Retina (tissue), 1 donor: ENCODE measurements at regions not wholly inside any gene's neighbourhood (a gene's known extent, or its start where the extent isn't known, plus 50 kb on each side); places are given as distances from the start of the nearest gene placed in this dataset.

Experiments
- DNase-seq: peaks from one replicate; pipeline ENCODE4 v3.0.0-alpha.2; 2016

DNA sequence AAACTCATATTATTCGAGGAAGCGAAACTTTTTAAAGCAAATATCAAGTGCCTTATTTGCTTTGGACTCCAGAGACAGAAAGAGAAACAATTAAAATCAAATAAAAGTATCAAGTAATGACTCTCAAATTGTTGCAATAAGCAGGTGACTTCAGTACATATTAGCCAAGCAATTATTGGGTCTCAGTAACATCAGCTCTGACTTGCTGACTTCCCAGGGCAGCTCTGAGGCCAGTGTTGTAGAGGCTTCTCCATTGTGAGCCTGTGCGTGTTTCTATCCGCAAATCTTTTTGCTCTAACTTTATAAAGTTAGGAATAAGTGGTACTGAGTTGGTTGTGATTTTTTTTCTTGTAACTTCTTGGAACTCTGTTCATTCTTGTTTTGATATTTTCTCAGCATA is 186.8 kb upstream of the PRLR start:
- no peak for DNase-seq

GRCh38 chr5:35416217-35416988 is 186.1 kb upstream of the PRLR start:
- DNase-seq = no peak

GRCh38 chr5:35415309-35415708 is 185.0 kb upstream of the PRLR start:
- no peak for DNase-seq

DNA sequence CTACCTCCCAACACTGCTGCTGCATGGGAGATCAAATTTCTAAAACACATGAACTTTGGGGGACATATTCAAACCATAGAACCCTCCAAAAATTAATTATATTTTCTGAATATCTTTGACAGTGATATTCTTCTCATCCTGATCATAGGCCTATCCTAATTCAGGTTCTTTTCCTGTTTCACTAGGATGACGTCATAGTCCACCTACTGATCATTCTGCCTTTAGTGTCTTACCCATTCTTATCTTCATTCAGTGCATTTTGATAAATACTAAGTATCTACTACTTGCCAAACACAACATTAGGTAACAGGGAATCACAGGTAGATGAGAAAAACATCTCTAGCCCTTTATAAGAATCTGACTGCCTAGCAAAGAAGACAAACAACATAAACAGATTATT is 179.1 kb upstream of the PRLR start:
- no peak for DNase-seq

GRCh38 chr5:35408146-35408545 is 177.9 kb upstream of the PRLR start:
- DNase-seq = no peak

DNA sequence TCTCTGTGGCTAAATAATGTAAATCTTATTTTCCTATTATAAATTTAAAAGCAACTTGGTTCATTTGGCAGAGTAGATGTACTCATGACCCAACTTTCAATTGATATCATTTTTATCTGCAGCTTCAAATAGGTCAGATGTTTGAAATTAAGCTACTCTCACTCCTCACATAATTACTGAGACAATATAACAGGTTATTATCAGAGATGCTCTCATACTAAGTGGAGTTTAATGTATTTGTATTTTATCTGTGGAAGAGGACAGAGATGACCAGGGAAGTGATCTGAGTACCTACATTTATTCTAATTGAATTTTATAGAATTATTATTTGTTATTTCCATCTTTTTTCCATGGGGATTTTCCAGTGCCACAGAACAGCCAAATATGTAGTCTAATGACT is 177.4 kb upstream of the PRLR start:
- DNase-seq = no peak

GRCh38 chr5:35405938-35406337 is 175.7 kb upstream of the PRLR start:
- no peak for DNase-seq

DNA sequence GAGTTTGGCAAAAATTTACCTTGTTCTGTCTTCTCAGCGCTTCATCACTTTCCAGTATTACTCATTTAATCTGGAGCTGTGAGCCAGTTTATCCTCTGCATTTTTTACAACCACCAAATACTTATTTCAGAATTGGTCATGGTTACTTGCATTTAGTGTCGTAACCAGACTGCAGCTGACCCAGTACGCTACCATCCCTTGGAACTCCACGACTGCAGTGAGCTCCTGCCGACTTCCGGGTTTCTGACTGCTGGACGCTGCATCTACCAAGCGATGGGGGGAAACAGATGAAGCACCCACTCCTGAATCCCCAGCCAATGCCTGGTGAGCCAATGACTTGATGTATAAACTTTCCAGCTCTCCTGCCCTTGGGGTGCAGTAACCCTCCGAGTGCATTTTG is 174.4 kb upstream of the PRLR start:
- DNase-seq = no peak

- no peak for DNase-seq
Measured at GRCh38 chr5:35393901-35394300, 163.6 kb upstream of the PRLR start.

GRCh38 chr5:35384658-35385057 is 154.4 kb upstream of the PRLR start:
- no peak for DNase-seq

DNA sequence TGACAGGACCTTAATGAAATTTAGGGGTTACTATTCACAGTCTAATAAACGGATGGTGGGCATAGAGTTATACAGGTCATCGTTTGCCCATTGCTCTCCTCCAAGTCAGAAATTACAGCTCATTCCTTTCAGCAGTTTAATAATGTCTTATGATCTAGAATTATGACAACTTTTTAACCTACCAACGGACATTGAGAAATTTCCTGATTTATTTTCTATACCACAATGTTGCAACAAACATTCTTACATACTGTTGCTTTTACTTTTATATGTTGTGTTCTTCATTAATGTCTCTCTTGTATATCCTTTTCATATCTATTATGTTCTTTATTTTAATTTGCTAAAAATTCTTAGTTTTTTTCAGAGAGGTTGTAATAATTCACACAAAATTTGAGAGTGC is 152.8 kb upstream of the PRLR start:
- no peak for DNase-seq

- no peak for DNase-seq
Measured at GRCh38 chr5:35377653-35378052, 147.4 kb upstream of the PRLR start.

GRCh38 chr5:35374584-35374983 is 144.3 kb upstream of the PRLR start:
- DNase-seq = no peak

GRCh38 chr5:35373249-35373648 is 143.0 kb upstream of the PRLR start:
- DNase-seq = no peak

DNA sequence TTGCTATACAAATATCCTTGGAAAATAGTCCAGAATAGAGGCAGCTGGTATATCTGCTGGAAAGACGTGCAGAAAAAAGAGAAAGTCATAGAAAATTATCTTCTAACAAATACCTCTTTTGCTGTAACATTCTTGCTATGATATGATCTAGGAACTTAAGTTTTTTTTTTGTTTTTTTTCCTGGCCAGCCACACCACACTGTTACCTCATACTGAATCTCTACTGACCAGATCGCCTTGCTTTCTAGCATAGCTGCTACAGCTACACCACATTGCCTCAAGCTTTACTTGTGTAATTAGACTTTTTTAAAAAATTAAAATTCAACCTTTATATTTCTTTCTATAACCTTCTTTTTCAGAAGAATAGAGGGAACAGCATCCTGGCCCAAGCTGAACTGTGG is 142.2 kb upstream of the PRLR start:
- no peak for DNase-seq

DNA sequence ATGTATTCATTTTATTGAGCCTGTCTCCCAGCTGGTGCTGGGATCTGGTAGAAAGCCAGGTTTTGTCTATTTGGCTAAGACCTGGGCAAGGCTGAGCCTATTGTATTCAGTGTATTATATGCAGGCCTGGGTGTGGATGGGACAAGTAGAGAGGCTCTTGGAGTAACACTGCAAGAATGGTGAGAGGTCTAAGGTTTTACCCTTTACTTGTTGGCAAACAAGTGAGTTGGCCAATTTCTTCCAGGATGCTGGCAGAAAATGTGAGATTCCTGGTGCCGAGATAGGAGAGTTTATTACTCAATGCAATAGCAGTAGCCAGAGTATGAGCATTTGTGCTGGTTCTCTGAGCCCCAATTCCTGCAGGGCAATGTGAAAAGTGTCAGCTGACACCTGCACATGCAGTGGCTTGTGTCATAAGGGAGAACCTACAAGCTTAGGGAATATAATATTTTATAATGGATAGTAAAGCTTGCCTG is 141.7 kb upstream of the PRLR start:
- no peak for DNase-seq

DNA sequence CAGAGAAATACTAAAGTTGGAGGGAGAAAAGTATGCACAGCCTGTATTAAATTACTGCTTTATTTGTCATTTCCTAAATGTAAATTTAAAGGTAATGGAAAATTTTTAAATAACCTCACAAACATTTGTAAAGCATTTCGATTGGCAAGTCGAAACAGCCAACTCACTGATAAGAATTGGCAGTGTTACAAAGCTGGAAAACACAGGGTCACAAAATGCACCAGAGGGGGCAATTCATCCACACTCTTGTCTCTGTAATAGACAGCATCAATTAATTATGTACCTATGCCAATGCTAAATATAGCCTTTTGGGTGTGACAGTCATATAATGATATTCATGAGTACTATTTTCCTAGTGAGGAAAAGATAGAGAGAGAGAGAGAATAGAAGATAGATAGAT is 140.6 kb upstream of the PRLR start:
- DNase-seq = no peak

DNA sequence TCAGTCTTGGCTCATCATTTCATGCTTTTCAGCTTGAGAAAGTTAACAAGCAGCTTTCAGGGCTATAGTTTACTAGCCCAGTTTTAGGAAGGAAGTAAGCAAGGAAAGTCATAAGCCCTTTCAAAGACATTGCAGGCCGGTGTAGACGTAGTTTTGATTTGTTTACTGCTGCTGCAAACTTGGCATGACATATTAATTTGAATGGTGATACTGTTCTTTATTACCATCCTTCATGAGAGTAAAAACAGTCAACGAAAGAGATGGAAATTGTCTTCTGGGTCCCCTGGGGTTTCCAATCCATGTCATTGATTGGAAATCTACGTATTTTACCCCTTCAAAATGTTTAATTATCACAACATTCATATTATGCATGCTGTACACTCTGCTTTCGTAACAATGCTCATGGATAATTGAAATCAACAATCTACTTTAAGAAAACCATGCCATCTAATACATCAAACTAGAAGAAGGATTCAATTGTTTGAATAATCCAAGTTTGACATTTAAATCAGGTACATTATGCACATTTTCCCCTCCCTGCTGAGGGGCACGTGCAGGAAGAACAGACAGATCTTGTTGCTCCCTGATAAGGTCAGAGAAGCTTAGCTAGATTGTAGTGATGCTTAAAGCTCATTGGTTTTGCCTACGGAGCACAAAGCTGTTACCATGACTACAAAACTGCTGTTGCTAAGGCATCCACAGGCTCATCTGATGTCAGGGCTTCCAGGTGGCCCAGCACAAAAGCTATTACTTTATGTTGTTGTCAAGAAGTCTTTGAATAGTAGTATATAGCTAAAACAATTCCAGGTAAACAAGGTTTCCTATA is 139.9 kb upstream of the PRLR start:
- DNase-seq = peak; percentile 58

GRCh38 chr5:35367526-35367925 is 137.2 kb upstream of the PRLR start:
- DNase-seq = no peak

- no peak for DNase-seq
Measured at GRCh38 chr5:35365758-35366157, 135.5 kb upstream of the PRLR start.

DNA sequence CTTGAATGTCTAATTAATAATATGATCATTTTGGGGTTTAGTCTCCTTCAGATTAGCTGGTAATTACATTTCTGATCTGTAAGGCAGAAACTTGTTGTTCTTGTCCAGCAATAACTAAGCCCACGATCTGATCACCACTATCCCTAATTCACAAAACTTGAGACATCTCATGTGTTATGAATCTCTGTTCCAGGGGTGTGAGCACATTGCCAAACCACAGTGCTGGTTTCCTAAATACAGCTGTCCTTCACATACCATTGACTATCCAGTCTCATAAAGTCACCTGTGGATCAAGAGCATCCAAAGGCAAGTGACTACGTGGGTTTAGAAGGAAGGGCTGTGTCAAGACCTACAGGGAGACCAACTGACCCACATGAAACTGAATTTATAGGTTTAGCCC is 134.1 kb upstream of the PRLR start:
- no peak for DNase-seq

- no peak for DNase-seq
Measured at GRCh38 chr5:35363387-35363965, 133.2 kb upstream of the PRLR start.

DNA sequence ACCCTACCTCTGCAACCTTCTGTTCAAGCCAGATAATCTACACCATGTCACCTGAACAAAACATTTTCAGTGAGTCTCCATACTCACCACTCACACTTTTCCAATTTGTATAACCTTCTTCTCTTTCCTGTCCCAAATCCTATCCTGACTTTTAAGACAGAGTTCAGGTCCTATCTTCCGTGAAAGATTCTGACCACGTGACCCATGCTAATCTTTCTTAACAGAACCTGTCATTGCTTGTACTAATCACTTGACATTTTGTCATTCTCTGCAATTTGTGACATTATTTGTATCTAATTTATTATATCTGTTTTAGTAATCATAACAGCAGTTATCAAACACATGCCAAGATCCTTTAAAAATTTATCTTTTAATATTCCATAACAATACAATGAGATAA is 132.5 kb upstream of the PRLR start:
- DNase-seq = no peak

GRCh38 chr5:35360671-35361070 is 130.4 kb upstream of the PRLR start:
- no peak for DNase-seq
